Skeletal muscle satellite cell (primary cell): ENCODE measurements at regions not wholly inside any gene's neighbourhood (a gene's known extent, or its start where the extent isn't known, plus 50 kb on each side); places are given as distances from the start of the nearest gene placed in this dataset.

Source experiments
- H3K27me3 ChIP-seq: 2 replicates; pipeline ENCODE4 v1.7.0; 2013; ENCODE audit warnings: low read length; ENCODE audit not compliant: control insufficient read depth, insufficient read depth
- H3K36me3 ChIP-seq: 2 replicates; pipeline ENCODE4 v1.7.0; 2013; ENCODE audit warnings: mild to moderate bottlenecking, control low read depth, low read length; ENCODE audit not compliant: insufficient read depth
- H3K4me1 ChIP-seq: 2 replicates; pipeline ENCODE4 v1.7.0; 2013; ENCODE audit warnings: low read length; ENCODE audit not compliant: control insufficient read depth, insufficient read depth
- H3K4me2 ChIP-seq: 2 replicates; pipeline ENCODE4 v1.7.0; 2013; ENCODE audit warnings: mild to moderate bottlenecking, low read length
- H3K4me3 ChIP-seq: 2 replicates; pipeline ENCODE4 v1.7.0; 2013; ENCODE audit warnings: low read length
- H3K9ac ChIP-seq: 2 replicates; pipeline ENCODE4 v1.7.0; 2013; ENCODE audit warnings: mild to moderate bottlenecking, low read depth, low read length, moderate library complexity
- H3K9me3 ChIP-seq: replicated peaks from 2 replicates; pipeline ENCODE4 v1.7.0; 2013; ENCODE audit warnings: mild to moderate bottlenecking, control low read depth, low read length

- H3K9ac ChIP-seq: no peak overlapping the region
- H3K4me1 ChIP-seq: peaks cover 18% of the 10 kb centered on the region
- no peak overlapping the region for H3K4me3 ChIP-seq
- no peak overlapping the region for H3K4me2 ChIP-seq
- no peaks in the 10 kb centered on the region for H3K27me3 ChIP-seq
- H3K9me3 ChIP-seq: no peaks in the 10 kb centered on the region
- no peaks in the 10 kb centered on the region for H3K36me3 ChIP-seq
Measured at GRCh38 chr12:76256321-76256720, 91.9 kb downstream of the BBS10 start.

GRCh38 chr12:76255692-76256091 is 92.5 kb downstream of the BBS10 start:
- H3K4me3 ChIP-seq: no peak overlapping the region
- peaks cover 17% of the 10 kb centered on the region for H3K4me1 ChIP-seq
- no peak overlapping the region for H3K9ac ChIP-seq
- no peaks in the 10 kb centered on the region for H3K36me3 ChIP-seq
- no peaks in the 10 kb centered on the region for H3K9me3 ChIP-seq
- no peaks in the 10 kb centered on the region for H3K27me3 ChIP-seq
- no peak overlapping the region for H3K4me2 ChIP-seq

GRCh38 chr12:76255281-76255680 is 92.9 kb downstream of the BBS10 start:
- H3K4me1 ChIP-seq: peaks cover 19% of the 10 kb centered on the region
- H3K36me3 ChIP-seq: no peaks in the 10 kb centered on the region
- no peak overlapping the region for H3K4me3 ChIP-seq
- no peaks in the 10 kb centered on the region for H3K9me3 ChIP-seq
- H3K4me2 ChIP-seq: no peak overlapping the region
- no peak overlapping the region for H3K9ac ChIP-seq
- no peaks in the 10 kb centered on the region for H3K27me3 ChIP-seq

- H3K36me3 ChIP-seq: no peaks in the 10 kb centered on the region
Measured at GRCh38 chr12:76252031-76252430, 96.2 kb downstream of the BBS10 start.

GRCh38 chr12:76250256-76250655 is 98.0 kb downstream of the BBS10 start:
- H3K4me3 ChIP-seq: no peak overlapping the region
- H3K27me3 ChIP-seq: no peaks in the 10 kb centered on the region
- H3K9ac ChIP-seq: no peak overlapping the region
- H3K4me1 ChIP-seq: peaks cover 18% of the 10 kb centered on the region
- H3K36me3 ChIP-seq: no peaks in the 10 kb centered on the region
- no peak overlapping the region for H3K4me2 ChIP-seq
- H3K9me3 ChIP-seq: no peaks in the 10 kb centered on the region

More at GRCh38 chr12:76252031-76252430, 96.2 kb downstream of the BBS10 start:
- no peak overlapping the region for H3K4me2 ChIP-seq
- no peaks in the 10 kb centered on the region for H3K9me3 ChIP-seq
- H3K27me3 ChIP-seq: no peaks in the 10 kb centered on the region
- H3K9ac ChIP-seq: no peak overlapping the region
- peaks cover 14% of the 10 kb centered on the region for H3K4me1 ChIP-seq
- no peak overlapping the region for H3K4me3 ChIP-seq

- Histone ChIP-seq H3K9me3 (no peaks in the 10 kb centered on the region), H3K9ac (no peak overlapping the region), H3K4me3 (no peak overlapping the region), H3K4me1 (peaks cover 18% of the 10 kb centered on the region), H3K4me2 (no peak overlapping the region), H3K36me3 (no peaks in the 10 kb centered on the region), H3K27me3 (no peaks in the 10 kb centered on the region)
Measured at GRCh38 chr12:76249501-76249900, 98.7 kb downstream of the BBS10 start.

GRCh38 chr12:76247992-76248391 is 100.2 kb downstream of the BBS10 start:
- Histone ChIP-seq H3K4me2 (no peak overlapping the region), H3K9me3 (no peaks in the 10 kb centered on the region), H3K27me3 (no peaks in the 10 kb centered on the region), H3K9ac (no peak overlapping the region), H3K36me3 (no peaks in the 10 kb centered on the region), H3K4me1 (peaks cover 20% of the 10 kb centered on the region), H3K4me3 (no peak overlapping the region)

- Histone ChIP-seq H3K4me3 (no peak overlapping the region), H3K4me1 (peaks cover 28% of the 10 kb centered on the region), H3K36me3 (no peaks in the 10 kb centered on the region), H3K4me2 (no peak overlapping the region), H3K27me3 (no peaks in the 10 kb centered on the region), H3K9ac (no peak overlapping the region), H3K9me3 (no peaks in the 10 kb centered on the region)
Measured at GRCh38 chr12:76247026-76247646, 101.1 kb downstream of the BBS10 start.

- Histone ChIP-seq H3K4me2 (no peak overlapping the region), H3K9ac (no peak overlapping the region), H3K4me1 (peaks cover 29% of the 10 kb centered on the region), H3K27me3 (no peaks in the 10 kb centered on the region), H3K36me3 (no peaks in the 10 kb centered on the region), H3K9me3 (no peaks in the 10 kb centered on the region), H3K4me3 (no peak overlapping the region)
Measured at GRCh38 chr12:76246611-76247010, 101.6 kb downstream of the BBS10 start.

GRCh38 chr12:76244300-76244699 is 103.9 kb downstream of the BBS10 start:
- Histone ChIP-seq H3K36me3 (no peaks in the 10 kb centered on the region), H3K4me3 (no peak overlapping the region), H3K9ac (no peak overlapping the region), H3K4me2 (no peak overlapping the region), H3K4me1 (peaks cover 26% of the 10 kb centered on the region), H3K9me3 (no peaks in the 10 kb centered on the region), H3K27me3 (no peaks in the 10 kb centered on the region)

- H3K27me3 ChIP-seq: no peaks in the 10 kb centered on the region
- H3K36me3 ChIP-seq: no peaks in the 10 kb centered on the region
- peaks cover 30% of the 10 kb centered on the region for H3K4me1 ChIP-seq
- H3K9ac ChIP-seq: no peak overlapping the region
- H3K9me3 ChIP-seq: no peaks in the 10 kb centered on the region
- H3K4me2 ChIP-seq: no peak overlapping the region
- H3K4me3 ChIP-seq: no peak overlapping the region
Measured at GRCh38 chr12:76242813-76243550, 105.2 kb downstream of the BBS10 start.

GRCh38 chr12:76241371-76241770 is 106.8 kb downstream of the BBS10 start:
- no peak overlapping the region for H3K4me3 ChIP-seq
- no peaks in the 10 kb centered on the region for H3K27me3 ChIP-seq
- no peaks in the 10 kb centered on the region for H3K36me3 ChIP-seq
- no peaks in the 10 kb centered on the region for H3K9me3 ChIP-seq
- no peak overlapping the region for H3K9ac ChIP-seq
- peaks cover 30% of the 10 kb centered on the region for H3K4me1 ChIP-seq
- no peak overlapping the region for H3K4me2 ChIP-seq
